ENCODE measurements at regions not wholly inside any gene's neighbourhood (a gene's known extent, or its start where the extent isn't known, plus 50 kb on each side); places are given as distances from the start of the nearest gene placed in this dataset.
"Not testable (repeated sequence)": the region's sequence is repeated elsewhere in the genome, so short reads cannot be mapped to it uniquely, and the experiment has no call there.

- H3K9me3 Mint-ChIP-seq = peaks cover 1% of the 10 kb centered on the region
- no peak for ATAC-seq (ENCODE audit: low read depth)
- H3K27me3 Mint-ChIP-seq = no peaks in the 10 kb centered on the region
- no peaks in the 10 kb centered on the region for H3K36me3 Mint-ChIP-seq
- no peak overlapping the region for H3K27ac Mint-ChIP-seq
- no peaks in the 10 kb centered on the region for H3K4me1 Mint-ChIP-seq
- DNase-seq (ENCODE audit: low spot score in 2 of 2) = no peak
- no peak overlapping the region for H3K4me3 Mint-ChIP-seq
These were observed 894.8 kb downstream of the REEP3 start for GRCh38 chr10:64416011-64416410.

DNA sequence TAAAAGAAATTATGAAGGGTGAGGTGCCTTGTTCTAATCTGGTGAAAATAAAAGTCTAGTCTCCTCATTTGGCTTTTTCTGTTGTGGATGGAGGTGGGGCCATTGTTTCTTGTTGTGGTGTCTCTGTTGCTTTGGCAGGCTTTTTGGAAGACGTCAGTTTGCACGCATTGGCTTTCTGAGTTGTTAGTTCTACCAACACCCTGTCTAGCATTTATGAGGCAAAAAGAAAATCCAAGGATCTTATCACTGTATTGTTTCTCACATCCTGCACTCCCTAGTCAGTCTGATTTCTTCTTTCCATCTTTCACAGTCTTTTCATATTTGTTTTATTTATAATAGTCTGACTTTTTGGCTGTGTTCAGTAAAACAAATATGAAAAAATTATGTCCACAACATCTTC lies 898.3 kb downstream of the REEP3 start:
- Mint-ChIP-seq H3K27ac (no peak overlapping the region), H3K27me3 (no peaks in the 10 kb centered on the region), H3K36me3 (no peaks in the 10 kb centered on the region), H3K4me3 (no peak overlapping the region), H3K9me3 (peaks cover 1% of the 10 kb centered on the region), H3K4me1 (no peaks in the 10 kb centered on the region)
- ATAC-seq (ENCODE audit: low read depth) (no peak), DNase-seq (ENCODE audit: low spot score in 2 of 2) (no peak)

GRCh38 chr10:64426745-64427144 lies 905.5 kb downstream of the REEP3 start:
- H3K27me3 Mint-ChIP-seq = no peaks in the 10 kb centered on the region
- no peaks in the 10 kb centered on the region for H3K4me1 Mint-ChIP-seq
- H3K4me3 Mint-ChIP-seq = no peak overlapping the region
- H3K9me3 Mint-ChIP-seq = no peaks in the 10 kb centered on the region
- ATAC-seq (ENCODE audit: low read depth) (no peak), DNase-seq (ENCODE audit: low spot score in 2 of 2) (no peak)
- H3K36me3 Mint-ChIP-seq = no peaks in the 10 kb centered on the region
- H3K27ac Mint-ChIP-seq = no peak overlapping the region

- H3K4me1 Mint-ChIP-seq = no peaks in the 10 kb centered on the region
- no peak for ATAC-seq (ENCODE audit: low read depth)
- no peaks in the 10 kb centered on the region for H3K36me3 Mint-ChIP-seq
- no peak for DNase-seq (ENCODE audit: low spot score in 2 of 2)
- H3K27ac Mint-ChIP-seq = no peak overlapping the region
- no peaks in the 10 kb centered on the region for H3K27me3 Mint-ChIP-seq
- no peak overlapping the region for H3K4me3 Mint-ChIP-seq
- H3K9me3 Mint-ChIP-seq = no peaks in the 10 kb centered on the region
These were observed 909.6 kb downstream of the REEP3 start for GRCh38 chr10:64430690-64431323.

DNA sequence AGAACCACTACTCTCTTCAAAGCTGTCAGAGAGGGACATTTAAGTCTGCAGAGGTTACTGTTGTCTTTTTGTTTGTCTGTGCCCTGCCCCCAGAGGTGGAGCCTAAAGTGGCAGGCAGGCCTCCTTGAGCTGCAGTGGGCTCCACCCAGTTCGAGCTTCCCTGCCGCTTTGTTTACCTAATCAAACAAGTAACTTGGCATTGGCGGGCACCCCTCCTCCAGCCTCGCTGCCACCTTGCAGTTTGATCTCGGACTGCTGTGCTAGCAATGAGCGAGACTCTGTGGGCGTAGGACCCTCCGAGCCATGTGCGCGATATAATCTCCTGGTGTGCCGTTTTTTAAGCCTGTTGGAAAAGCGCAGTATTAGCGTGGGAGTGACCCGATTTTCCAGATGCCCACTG lies 920.7 kb downstream of the REEP3 start:
- DNase-seq (ENCODE audit: low spot score in 2 of 2); H3K4me1 Mint-ChIP-seq; H3K36me3 Mint-ChIP-seq; H3K27me3 Mint-ChIP-seq; H3K9me3 Mint-ChIP-seq; H3K27ac Mint-ChIP-seq; ATAC-seq (ENCODE audit: low read depth); H3K4me3 Mint-ChIP-seq: not testable (repeated sequence)

DNA sequence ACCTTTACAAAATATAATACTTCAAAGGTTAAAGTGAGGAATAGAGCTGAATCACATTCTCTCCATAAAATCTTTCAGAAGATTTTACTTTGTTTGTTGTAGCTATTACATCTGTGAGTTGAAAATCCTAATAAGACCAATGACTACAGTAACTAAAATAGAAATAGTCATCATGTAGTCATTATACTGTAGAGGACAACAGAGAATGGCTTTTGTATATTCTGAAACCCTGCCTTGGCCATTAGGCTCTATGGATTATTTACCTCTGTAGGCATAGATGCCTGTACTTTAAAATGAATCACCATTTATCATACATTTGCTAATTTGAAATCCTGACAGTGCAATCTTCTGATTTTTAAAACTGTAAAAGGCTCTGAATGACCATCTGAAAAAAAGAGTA lies 923.0 kb downstream of the REEP3 start:
- H3K9me3 Mint-ChIP-seq = peaks cover 5% of the 10 kb centered on the region
- H3K4me3 Mint-ChIP-seq = no peak overlapping the region
- H3K36me3 Mint-ChIP-seq = no peaks in the 10 kb centered on the region
- H3K27me3 Mint-ChIP-seq = no peaks in the 10 kb centered on the region
- H3K27ac Mint-ChIP-seq = no peak overlapping the region
- ATAC-seq (ENCODE audit: low read depth) (no peak), DNase-seq (ENCODE audit: low spot score in 2 of 2) (no peak)
- H3K4me1 Mint-ChIP-seq = no peaks in the 10 kb centered on the region

GRCh38 chr10:64444564-64444963 lies 923.4 kb downstream of the REEP3 start:
- no peaks in the 10 kb centered on the region for H3K27me3 Mint-ChIP-seq
- H3K36me3 Mint-ChIP-seq = no peaks in the 10 kb centered on the region
- no peak overlapping the region for H3K4me3 Mint-ChIP-seq

DNA sequence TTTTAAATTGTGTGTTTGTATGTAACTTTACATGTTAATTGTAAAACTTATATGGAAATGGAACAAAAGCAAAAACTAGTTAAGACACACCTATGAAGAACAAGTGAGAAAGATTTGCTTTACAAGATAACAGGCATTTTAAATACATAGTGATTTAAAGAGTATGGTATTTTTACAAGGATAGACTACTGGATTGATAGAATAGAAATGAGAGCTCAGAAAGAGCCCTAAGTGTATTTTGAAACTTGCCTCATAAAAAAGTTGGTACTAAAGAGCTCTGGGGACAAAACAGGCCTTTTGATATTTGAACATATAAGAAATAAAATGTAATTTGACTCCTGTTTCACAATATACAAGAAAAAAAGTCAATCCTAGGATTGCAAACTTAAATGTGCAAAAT lies 928.4 kb downstream of the REEP3 start:
- H3K9me3 Mint-ChIP-seq = no peaks in the 10 kb centered on the region
- H3K27me3 Mint-ChIP-seq = no peaks in the 10 kb centered on the region
- ATAC-seq (ENCODE audit: low read depth) = no peak
- H3K4me3 Mint-ChIP-seq = no peak overlapping the region
- no peaks in the 10 kb centered on the region for H3K36me3 Mint-ChIP-seq
- DNase-seq (ENCODE audit: low spot score in 2 of 2) = no peak
- H3K4me1 Mint-ChIP-seq = no peaks in the 10 kb centered on the region
- H3K27ac Mint-ChIP-seq = no peak overlapping the region

More at GRCh38 chr10:64444564-64444963, 923.4 kb downstream of the REEP3 start:
- Mint-ChIP-seq H3K4me1 (no peaks in the 10 kb centered on the region), H3K27ac (no peak overlapping the region), H3K9me3 (peaks cover 3% of the 10 kb centered on the region)
- ATAC-seq (ENCODE audit: low read depth) = no peak
- DNase-seq (ENCODE audit: low spot score in 2 of 2) = no peak

- no peaks in the 10 kb centered on the region for H3K36me3 Mint-ChIP-seq
- no peak overlapping the region for H3K4me3 Mint-ChIP-seq
- H3K27me3 Mint-ChIP-seq = no peaks in the 10 kb centered on the region
- H3K27ac Mint-ChIP-seq = no peak overlapping the region
- H3K4me1 Mint-ChIP-seq = no peaks in the 10 kb centered on the region
- ATAC-seq (ENCODE audit: low read depth) = no peak
- no peak for DNase-seq (ENCODE audit: low spot score in 2 of 2)
- no peaks in the 10 kb centered on the region for H3K9me3 Mint-ChIP-seq
These were observed 929.1 kb downstream of the REEP3 start for GRCh38 chr10:64450312-64450711.

GRCh38 chr10:64454962-64455361 lies 933.8 kb downstream of the REEP3 start:
- Mint-ChIP-seq H3K9me3 (no peaks in the 10 kb centered on the region), H3K27ac (no peak overlapping the region), H3K4me3 (no peak overlapping the region), H3K27me3 (no peaks in the 10 kb centered on the region), H3K4me1 (no peaks in the 10 kb centered on the region), H3K36me3 (no peaks in the 10 kb centered on the region)
- DNase-seq (ENCODE audit: low spot score in 2 of 2) = no peak
- ATAC-seq (ENCODE audit: low read depth) = no peak

GRCh38 chr10:64458306-64458705 lies 937.1 kb downstream of the REEP3 start:
- Mint-ChIP-seq H3K36me3 (no peaks in the 10 kb centered on the region), H3K4me3 (no peak overlapping the region), H3K9me3 (peaks cover 3% of the 10 kb centered on the region), H3K4me1 (no peaks in the 10 kb centered on the region), H3K27me3 (no peaks in the 10 kb centered on the region), H3K27ac (no peak overlapping the region)
- ATAC-seq (ENCODE audit: low read depth) (no peak), DNase-seq (ENCODE audit: low spot score in 2 of 2) (no peak)

GRCh38 chr10:64463406-64463805 lies 942.2 kb downstream of the REEP3 start:
- ATAC-seq (ENCODE audit: low read depth) (no peak), DNase-seq (ENCODE audit: low spot score in 2 of 2) (no peak)
- Mint-ChIP-seq H3K9me3 (peaks cover 11% of the 10 kb centered on the region), H3K4me1 (no peaks in the 10 kb centered on the region), H3K27me3 (no peaks in the 10 kb centered on the region), H3K27ac (no peak overlapping the region), H3K36me3 (no peaks in the 10 kb centered on the region), H3K4me3 (no peak overlapping the region)

GRCh38 chr10:64465653-64466052 lies 944.5 kb downstream of the REEP3 start:
- Mint-ChIP-seq H3K4me1 (no peaks in the 10 kb centered on the region), H3K4me3 (no peak overlapping the region), H3K36me3 (no peaks in the 10 kb centered on the region), H3K27me3 (no peaks in the 10 kb centered on the region), H3K27ac (no peak overlapping the region), H3K9me3 (peaks cover 11% of the 10 kb centered on the region)
- ATAC-seq (ENCODE audit: low read depth) = no peak
- DNase-seq (ENCODE audit: low spot score in 2 of 2) = no peak

GRCh38 chr10:64468219-64468618 lies 947.0 kb downstream of the REEP3 start:
- Mint-ChIP-seq H3K27me3 (no peaks in the 10 kb centered on the region), H3K4me1 (no peaks in the 10 kb centered on the region), H3K27ac (no peak overlapping the region)

GRCh38 chr10:64476506-64476905 lies 955.3 kb downstream of the REEP3 start:
- Mint-ChIP-seq H3K4me1 (no peaks in the 10 kb centered on the region), H3K27ac (no peak overlapping the region), H3K36me3 (no peaks in the 10 kb centered on the region), H3K9me3 (peaks cover 7% of the 10 kb centered on the region), H3K27me3 (no peaks in the 10 kb centered on the region), H3K4me3 (no peak overlapping the region)
- ATAC-seq (ENCODE audit: low read depth) = no peak
- no peak for DNase-seq (ENCODE audit: low spot score in 2 of 2)

More at GRCh38 chr10:64468219-64468618, 947.0 kb downstream of the REEP3 start:
- ATAC-seq (ENCODE audit: low read depth) (no peak), DNase-seq (ENCODE audit: low spot score in 2 of 2) (no peak)
- H3K4me3 Mint-ChIP-seq = no peak overlapping the region
- peaks cover 16% of the 10 kb centered on the region for H3K9me3 Mint-ChIP-seq
- no peaks in the 10 kb centered on the region for H3K36me3 Mint-ChIP-seq
